OCI-LY1 (cell line): ENCODE measurements at regions not wholly inside any gene's neighbourhood (a gene's known extent, or its start where the extent isn't known, plus 50 kb on each side); places are given as distances from the start of the nearest gene placed in this dataset.

Experiments
- EZH2 ChIP-seq: fragments of 200-600 bp; sonication (generic), shearing (Covaris generic); IDR thresholded peaks from 2 replicates; pipeline ENCODE4 v1.8.0; 2017; ENCODE audit warnings: borderline replicate concordance, mixed run types, mild to moderate bottlenecking, antibody characterized with exemption, low read length, moderate library complexity, mixed read lengths
- TF ChIP-seq, protein P1 (sequence below): fragments of 200-600 bp; sonication (generic), shearing (Covaris generic); IDR thresholded peaks from 2 replicates; pipeline ENCODE4 v1.5.1; 2017; ENCODE audit warnings: mild to moderate bottlenecking, antibody characterized with exemption, low read length, moderate library complexity, mixed read lengths

DNA sequence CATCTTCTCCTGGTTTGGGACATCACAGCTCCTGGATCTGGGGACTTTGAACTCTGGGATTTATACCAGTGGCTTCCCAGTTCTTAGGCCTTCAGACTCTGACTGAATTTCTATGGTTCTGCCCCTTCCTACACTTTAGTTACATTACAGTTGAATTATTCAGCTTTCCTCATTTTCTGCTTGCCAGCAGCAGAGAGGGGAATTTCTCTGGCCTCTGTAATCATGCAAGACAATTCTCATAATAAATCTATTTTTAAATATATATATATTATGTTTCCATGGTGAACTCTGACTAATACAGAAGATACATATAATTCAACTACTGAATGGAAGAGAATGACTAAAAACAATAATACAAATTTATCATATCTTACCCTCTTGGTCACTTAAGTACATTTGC, 1478.6 kb upstream of the ACVR2A start:
- TF ChIP-seq, protein P1, sequence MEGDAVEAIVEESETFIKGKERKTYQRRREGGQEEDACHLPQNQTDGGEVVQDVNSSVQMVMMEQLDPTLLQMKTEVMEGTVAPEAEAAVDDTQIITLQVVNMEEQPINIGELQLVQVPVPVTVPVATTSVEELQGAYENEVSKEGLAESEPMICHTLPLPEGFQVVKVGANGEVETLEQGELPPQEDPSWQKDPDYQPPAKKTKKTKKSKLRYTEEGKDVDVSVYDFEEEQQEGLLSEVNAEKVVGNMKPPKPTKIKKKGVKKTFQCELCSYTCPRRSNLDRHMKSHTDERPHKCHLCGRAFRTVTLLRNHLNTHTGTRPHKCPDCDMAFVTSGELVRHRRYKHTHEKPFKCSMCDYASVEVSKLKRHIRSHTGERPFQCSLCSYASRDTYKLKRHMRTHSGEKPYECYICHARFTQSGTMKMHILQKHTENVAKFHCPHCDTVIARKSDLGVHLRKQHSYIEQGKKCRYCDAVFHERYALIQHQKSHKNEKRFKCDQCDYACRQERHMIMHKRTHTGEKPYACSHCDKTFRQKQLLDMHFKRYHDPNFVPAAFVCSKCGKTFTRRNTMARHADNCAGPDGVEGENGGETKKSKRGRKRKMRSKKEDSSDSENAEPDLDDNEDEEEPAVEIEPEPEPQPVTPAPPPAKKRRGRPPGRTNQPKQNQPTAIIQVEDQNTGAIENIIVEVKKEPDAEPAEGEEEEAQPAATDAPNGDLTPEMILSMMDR = no peak
- no peak for TF ChIP-seq EZH2
